ENCODE measurements at regions not wholly inside any gene's neighbourhood (a gene's known extent, or its start where the extent isn't known, plus 50 kb on each side); places are given as distances from the start of the nearest gene placed in this dataset.
"Not testable (repeated sequence)": the region's sequence is repeated elsewhere in the genome, so short reads cannot be mapped to it uniquely, and the experiment has no call there.

DNA sequence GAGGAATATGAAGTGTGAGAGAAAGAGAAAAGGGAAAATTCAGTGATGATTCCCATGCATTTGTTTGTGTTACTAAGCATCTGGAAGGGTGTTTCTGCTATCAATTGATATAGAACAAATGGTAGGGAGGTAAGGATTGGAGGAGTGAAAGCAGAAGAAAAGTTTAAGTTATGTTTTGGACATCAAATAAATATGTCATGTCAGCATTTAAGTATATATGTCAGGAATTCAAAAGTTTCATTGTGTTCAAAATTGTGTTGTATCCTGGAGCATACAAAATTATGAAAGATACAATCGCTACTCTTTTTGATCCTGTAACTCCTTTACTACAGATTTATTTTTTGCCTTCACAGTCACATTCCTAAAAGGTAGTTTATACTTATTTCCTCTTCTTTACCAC is 885.8 kb downstream of the KCNA4 start:
- DNase-seq: no peak

DNA sequence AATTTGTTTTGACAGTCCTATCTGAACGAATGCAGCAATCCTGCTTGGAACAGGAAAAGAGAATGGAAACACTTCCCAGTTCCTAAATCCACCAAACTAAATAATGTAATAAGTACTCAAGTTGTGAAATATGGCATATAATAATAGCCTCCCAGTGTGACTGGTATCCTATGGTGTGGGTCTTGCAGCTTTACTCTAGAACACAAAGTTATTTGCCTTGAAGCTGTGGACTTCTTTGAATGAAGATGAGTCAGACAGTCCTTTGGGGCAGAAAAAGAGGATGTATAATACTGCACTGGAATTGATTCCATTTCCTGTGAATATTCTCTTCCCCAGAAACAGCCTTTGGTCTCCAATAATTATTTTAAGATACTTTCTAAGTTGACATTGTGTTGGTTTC is 887.0 kb downstream of the KCNA4 start:
- no peak for DNase-seq

DNA sequence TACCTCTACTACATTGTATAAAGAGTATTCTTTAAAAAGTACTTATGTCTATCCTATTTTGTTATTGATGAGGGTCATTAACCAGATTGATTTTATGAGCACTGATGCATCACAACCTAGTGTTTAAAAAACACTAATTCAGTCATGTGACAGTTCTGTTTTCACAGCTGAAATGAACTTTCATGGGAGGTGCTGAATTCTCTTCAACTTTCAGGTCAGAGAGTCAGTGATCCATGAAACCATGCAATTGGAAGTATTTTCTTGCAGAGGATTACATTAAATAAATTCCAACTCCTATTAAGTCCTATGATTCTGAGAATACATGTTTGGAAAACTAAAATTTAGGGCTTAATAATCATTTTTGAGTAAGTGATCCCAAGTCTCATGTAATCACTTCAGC is 889.4 kb downstream of the KCNA4 start:
- DNase-seq: no peak

DNA sequence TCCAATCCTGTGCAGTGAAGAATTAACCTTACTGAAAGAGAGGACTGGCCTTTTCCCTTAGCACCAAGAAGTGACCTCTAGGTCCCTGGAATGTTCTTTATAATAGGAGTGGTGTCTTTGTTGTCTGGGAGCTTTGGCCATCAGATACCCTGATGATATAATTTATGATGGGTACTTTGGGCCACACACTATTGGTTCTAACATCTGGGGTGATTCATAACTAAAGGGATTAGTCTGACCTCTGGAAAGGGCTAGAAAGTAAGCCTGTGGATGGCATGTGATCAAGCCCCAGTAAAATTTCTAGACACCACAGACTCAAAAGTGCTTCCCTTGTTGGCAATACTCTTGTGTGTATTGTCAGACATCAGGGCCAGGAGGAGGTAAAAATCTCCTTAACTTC is 891.2 kb downstream of the KCNA4 start:
- DNase-seq: no peak

GRCh38 chr11:29124470-29124869 is 892.4 kb downstream of the KCNA4 start:
- no peak for DNase-seq

DNA sequence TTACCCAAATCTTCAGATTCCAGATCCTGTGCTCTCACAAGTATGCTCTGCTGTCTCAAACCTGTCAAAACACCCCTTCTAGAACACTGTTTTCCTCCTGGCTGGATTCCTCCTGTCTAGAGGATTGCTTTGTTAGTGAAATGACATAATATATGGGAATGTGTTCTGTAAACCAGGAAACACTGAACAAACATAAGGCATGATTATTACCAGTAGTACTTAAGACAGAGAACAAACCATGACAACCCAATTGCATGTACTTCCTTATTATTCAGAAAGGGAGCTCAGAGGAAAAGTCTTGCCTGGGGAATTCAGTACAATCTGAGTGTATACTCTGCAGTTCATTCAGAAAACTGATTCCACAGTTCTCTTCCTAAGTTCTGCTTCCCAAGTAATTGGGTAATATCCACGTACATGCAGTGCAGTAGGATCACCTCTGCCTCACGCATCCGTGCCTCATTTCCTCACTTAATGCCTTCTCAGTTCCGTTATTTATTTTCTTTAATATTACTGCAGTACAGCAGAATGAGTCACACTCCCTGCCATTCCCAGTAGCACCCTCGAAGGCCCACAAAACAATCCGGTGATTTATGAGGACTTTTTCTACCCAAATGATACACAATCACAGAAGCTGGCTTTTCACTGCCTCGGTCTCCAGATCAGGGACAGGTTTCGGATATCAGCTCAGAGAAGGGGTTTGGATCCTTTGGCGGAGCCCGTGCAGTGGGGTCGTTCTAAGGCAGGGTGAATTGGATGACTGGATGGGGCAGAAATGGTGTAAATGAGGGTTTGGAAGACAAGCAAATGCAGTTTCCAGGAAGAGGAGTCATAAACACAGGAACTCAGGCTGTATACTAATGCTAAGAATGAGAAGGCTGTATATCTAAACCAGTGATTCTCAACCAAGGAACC is 896.9 kb downstream of the KCNA4 start:
- DNase-seq: no peak

DNA sequence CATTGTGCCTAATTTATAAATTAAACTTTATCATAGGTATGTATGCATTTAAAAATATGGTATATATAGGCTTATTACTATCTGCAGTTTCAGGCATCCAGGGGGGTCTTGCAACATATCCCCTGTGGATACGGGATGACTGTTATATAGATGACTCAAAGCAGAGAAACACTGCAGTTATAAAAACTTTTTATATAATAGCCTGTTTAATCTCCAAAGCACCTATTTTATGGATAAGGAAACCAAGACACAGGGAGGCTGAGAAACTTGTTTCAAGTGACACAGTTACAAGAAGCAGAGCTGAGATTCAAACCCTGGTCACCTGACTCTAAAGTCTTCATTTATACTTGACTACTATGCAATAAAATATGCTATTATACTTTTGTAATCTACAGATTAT is 897.7 kb downstream of the KCNA4 start:
- no peak for DNase-seq

DNA sequence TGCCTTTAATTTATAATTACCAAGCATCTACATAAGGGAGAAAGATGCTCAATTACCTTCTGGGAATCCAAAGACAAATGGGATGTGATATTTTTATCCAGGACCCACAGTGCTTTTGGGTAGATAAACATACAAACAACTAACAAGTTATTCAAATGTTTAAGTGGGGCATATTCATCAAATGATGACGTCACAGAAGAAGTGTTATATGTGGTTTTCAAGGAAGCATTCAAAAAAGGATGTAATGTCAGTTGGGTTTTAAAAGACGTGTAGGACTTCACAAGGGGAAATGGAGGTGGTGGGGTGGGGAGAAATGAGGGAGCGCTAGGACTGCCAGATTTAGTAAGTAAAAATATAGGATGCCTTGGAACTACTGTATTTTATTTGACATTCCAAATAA is 915.9 kb downstream of the KCNA4 start:
- DNase-seq: no peak

GRCh38 chr11:29095821-29096220 is 921.0 kb downstream of the KCNA4 start:
- DNase-seq: no peak

GRCh38 chr11:29093416-29094120 is 923.3 kb downstream of the KCNA4 start:
- no peak for DNase-seq

DNA sequence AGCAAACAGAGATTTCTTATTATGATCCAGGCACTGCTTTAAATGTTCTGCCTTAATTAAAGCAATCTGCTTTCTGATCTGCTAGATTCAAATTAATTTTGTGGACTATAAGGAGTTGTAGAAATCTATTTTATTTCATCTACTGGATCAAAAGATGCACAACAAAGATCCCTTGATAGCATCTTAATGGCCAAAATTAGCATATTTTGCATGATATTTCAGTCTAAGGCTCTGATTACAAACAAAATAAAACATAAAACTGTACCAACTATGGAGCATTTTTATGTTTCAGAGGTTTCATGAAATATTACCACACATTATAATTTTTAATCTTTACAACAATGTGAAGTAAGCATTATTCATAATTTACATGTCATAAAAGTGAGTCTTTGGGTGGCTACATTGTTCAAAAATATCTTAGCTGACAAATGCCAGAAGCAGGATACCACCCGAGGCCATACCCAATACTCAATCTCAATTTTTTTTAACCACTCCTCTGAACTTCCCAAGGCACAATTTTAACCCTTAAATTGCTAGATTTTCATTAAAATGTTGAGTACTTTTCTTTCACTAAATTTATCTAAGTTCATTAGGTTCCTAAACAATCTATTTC is 929.5 kb downstream of the KCNA4 start:
- no peak for DNase-seq

DNA sequence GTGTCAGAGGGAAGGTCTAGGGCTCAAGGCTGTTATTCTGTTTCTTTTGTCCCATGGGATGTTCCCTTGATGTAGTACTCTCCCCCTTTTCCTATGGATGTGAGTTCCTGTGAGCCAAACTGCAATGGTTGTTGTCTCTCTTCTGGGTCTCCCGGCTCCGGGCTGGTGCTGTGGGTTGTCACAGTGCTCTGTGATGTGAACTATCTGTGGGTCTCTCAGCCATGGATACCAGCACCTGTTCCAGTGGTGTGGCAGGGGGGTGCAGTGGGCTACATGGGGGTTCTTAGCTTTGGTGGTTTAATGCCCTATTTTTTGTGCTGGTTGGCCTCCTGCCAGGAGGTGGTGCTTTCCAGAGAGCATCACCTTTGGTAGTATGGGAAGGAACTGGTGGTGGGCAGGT is 941.1 kb downstream of the KCNA4 start:
- DNase-seq: no peak

GRCh38 chr11:29063630-29064361 is 953.0 kb downstream of the KCNA4 start:
- DNase-seq: no peak

DNA sequence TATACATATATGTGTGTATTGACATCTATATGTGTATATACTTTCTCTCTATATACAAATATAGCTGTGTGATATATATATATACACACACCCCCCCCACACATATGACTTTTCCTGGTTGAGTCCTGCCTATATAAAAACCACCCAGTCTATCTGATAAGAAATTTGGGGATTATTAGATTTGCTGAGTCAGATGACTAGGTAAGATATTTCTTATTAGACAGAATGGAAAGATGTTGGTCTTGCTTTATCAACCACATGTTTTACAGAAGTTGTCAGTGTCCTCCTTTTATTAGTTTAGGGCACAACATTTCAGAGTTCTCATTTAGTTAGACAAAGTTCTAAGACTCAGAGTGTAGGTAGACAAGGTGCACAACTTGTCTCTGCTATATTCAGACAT is 953.3 kb downstream of the METTL15 start:
- no peak for DNase-seq

GRCh38 chr11:29056487-29056886 is 948.3 kb downstream of the METTL15 start:
- DNase-seq: not testable (repeated sequence)

DNA sequence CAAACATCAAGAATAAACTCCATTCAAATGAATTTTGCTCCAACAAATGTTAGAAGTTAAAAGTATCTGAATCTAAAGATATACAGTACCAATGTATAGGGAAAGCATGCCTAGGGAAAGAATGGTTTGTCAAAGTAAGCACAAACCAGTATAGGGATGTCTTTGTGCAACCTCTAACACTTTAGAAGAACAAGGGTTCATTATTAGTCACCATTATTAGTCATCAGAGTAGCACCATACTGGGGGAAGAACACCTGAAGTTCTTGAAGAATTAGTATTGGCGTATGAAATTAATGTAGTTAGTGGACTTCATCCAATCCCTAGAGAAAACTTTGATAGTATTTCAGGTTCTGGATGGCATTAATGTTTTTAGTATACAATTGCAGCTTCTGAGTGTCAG is 943.7 kb downstream of the METTL15 start:
- DNase-seq: no peak

DNA sequence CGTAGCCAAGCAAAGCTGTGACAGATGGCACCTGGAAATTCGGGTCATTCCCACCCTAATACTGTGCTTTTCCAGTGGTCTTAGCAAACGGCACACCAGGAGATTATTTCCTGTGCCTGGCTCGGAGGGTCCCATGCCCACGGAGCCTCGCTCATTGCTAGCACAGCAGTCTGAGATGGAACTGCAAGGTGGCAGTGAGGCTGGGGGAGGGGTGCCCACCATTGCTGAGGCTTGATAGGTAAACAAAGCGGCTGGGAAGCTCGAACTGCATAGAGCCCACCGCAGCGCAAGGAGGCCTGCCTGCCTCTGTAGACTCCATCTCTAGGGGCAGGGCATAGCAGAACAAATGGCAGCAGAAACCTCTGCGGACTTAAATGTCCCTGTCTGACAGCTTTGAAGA is 942.8 kb downstream of the METTL15 start:
- not testable (repeated sequence) for DNase-seq

- DNase-seq: no peak
Observed at GRCh38 chr11:29040489-29040888, 932.3 kb downstream of the METTL15 start.

DNA sequence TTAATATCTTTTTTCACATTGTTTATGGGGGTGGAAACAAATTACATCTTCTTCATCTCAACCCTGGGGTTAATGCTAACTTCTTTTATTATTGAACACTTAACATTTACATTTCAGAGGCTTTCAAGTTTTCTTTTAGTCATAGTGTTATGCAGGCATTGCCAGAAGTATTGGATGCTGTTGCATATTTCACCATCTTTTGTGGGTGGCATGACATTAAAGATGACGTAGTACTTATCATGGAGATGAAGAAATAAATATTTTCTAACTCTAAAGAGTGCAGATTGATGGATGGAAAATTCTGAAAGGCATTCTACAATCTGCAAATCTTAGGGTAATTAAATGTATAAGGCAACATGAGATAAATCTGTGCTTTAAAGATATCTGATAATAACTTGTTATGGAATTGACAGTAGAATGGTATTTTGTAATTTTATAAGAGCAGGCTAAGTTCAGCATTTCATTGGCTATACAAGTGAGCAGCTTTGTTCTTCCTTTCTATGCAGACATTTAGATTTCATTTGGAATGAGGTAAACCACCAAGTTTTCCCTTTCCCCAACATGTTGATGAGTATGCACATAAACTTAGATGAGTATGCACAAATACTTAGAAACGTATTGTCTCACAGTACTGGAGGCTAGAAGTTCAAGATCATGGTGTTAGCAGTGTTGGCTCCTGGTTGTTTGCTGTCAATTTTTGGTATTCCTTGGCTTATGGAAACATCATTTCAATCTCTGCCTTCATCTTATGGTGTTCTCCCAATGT is 924.4 kb downstream of the METTL15 start:
- DNase-seq: no peak

DNA sequence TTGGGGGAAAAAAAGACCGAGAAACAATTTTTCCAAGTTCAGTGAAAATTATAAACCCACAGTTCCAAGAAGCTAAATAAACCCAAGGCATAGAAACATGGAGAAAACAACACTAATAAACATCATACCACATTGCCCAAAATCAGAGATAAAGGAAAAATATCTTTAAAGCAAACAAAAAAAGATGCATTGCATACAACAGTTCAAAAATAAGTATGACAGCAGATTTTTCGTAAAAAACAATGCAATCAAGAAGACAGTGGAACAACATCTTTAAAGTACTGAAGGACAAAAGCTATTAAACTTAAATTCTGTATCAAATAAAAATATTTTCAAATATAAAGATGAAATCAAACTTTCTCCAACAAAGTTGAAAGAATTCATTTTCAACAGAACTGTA is 921.3 kb downstream of the METTL15 start:
- no peak for DNase-seq

GRCh38 chr11:29027436-29027835 is 919.2 kb downstream of the METTL15 start:
- no peak for DNase-seq

DNA sequence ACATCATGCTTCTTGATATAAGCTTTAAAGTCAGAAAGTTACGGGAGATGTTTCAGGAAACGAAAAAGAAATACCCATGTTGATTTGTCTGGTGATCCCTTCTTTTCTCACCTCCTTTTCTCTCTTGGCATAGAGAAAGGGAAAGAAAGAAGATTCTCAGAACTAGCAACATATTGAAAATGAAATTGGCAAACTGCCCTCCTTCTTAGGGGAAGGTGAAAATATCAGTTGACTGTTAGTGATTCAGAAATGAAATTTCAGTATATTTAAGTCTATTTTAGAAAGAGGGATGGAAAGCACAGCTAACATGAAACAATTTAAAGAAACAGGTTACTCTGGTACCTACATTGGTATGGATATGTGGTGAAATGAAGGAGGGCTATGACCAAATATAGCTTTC is 918.1 kb downstream of the METTL15 start:
- no peak for DNase-seq
